Fibroblast of upper back skin (primary cell): ENCODE measurements at regions not wholly inside any gene's neighbourhood (a gene's known extent, or its start where the extent isn't known, plus 50 kb on each side); places are given as distances from the start of the nearest gene placed in this dataset.
"Not testable (repeated sequence)": the region's sequence is repeated elsewhere in the genome, so short reads cannot be mapped to it uniquely, and the experiment has no call there.

Experiments used
- DNase-seq: peaks from one replicate; pipeline ENCODE4 v3.0.0-alpha.2; 2013

DNA sequence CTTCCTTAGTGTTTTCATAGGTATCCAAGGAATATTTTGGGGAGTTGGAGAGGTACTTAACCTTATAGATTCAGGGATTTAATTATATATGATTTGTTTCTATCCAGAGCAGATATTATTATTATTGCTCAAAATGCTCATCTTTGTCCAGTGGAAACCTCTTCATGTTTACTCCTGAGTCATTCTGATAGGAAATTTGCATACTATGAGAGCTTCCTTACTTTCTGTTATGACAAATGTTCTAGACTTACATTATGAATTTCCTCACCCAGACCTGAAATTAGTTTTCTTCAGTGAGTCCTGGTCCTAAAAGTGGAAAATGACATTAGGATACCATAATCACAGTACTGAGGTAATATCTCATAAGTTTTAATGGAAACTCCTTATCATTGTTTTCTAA is 57.5 kb upstream of the PLPPR5 start:
- no peak for DNase-seq

GRCh38 chr1:99069146-99069545 is 64.5 kb upstream of the PLPPR5 start:
- DNase-seq = peak; percentile 0

DNA sequence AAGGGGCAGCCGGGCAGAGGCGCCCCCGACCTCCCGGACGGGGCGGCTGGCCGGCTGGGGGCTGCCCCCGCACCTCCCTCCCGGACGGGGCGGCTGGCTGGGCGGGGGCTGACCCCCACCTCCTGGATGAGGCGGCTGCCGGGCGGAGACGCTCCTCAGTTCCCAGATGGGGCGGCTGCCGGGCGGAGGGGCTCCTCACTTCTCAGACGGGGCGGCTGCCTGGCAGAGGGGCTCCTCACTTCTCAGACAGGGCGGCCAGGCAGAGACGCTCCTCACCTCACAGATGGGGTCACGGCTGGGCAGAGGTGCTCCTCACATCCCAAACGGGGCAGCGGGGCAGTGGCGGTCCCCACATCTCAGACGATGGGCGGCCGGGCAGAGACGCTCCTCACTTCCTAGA is 73.9 kb upstream of the PLPPR5 start:
- DNase-seq = not testable (repeated sequence)

- DNase-seq = no peak
Measured at GRCh38 chr1:99082366-99082765, 77.7 kb upstream of the PLPPR5 start.

- DNase-seq = no peak
Measured at GRCh38 chr1:99083338-99083737, 78.7 kb upstream of the PLPPR5 start.

DNA sequence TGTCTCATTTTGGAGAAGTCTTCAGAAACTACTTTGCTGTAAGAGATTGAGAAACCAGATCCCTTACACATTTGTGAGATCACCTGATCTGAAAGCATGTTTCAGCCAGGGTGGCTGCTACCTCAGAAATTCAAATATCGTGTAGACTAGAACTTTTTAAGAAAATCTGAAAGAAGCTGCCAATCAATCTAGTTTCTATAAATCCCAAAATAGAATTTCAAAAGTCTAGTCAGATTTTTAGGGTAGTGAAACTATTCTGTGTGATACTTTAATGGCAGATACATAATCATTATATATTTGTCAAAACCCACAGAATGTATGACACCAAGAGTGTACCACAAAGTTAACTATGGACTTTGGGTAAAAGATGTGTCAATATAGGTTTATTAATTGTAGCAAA is 79.9 kb upstream of the PLPPR5 start:
- DNase-seq = no peak

- no peak for DNase-seq
Measured at GRCh38 chr1:99086057-99086456, 81.4 kb upstream of the PLPPR5 start.

DNA sequence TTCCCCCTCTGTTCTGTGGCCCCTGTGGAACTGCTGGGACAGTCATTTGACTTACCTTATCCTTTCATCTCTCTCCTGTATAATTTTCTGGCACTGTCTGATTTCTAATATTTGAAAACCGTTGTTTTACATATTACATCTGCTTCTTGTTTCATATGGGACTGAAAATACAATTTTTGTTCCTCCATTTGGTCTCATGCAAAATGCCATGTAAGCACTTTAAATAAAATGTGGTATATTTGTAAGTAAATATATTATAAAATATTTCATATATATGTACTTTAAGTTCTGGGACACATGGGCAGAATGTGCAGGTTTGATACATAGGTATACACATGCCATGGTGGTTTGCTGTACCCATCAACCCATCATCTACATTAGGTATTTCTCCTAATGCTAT is 93.9 kb upstream of the PLPPR5 start:
- DNase-seq = no peak

DNA sequence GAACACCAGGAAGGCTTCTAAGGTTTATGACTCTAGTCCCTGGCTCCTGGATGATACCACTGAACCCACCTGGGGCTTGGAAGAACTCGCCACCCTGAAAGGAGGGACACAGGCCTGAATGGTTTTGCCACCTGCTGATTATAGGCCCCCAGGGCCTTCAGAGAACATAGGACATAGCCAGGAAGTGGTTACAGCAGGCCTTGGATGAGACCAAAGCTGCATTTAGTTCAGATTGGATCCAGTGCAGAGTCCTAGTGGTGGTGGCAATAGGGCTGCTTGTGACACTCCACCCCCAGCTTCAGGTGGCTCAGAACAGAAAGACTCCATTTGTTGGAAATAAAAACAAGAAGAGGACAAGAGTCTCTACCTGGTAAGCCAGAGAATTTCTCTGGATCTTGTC is 101.6 kb upstream of the PLPPR5 start:
- no peak for DNase-seq

DNA sequence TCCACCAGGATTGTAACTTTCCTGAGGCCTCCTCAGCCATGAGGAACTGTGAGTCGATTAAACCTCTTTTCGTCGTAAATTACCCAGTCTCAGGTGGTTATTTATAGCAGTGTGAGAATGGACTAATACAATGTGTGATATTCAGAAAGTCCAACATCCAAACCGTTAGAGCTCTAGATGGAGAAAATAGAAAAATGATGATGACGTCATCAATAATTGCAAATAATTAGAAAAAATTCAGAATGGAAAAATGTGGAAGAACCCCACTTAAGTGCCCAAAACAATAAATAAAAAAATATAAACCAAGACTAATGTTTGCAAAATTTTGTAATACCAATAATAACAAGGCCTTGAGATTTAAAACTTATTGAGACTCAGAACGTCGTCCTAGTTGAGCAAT is 103.0 kb upstream of the PLPPR5 start:
- no peak for DNase-seq

GRCh38 chr1:99110140-99111041 is 105.7 kb upstream of the PLPPR5 start:
- no peak for DNase-seq

DNA sequence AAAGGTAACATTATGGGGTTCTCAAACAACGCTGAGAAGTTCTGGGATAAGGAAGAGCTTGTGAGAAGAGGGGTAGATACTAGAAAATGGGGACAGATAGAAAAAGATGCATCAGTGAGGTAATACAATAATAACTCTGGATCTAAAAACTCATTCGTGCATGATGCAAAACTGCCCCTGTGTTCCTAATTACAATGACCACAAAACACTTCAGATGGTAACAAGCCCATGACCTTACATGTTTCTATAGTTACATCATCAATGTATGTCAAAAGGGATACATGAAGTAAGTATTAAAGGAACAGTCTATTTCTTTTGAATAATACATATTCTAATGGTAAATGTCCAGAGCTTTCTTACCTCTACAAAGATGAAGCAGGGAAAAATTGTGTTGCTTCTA is 110.6 kb upstream of the PLPPR5 start:
- DNase-seq = peak; percentile 4

- peak; percentile 18 for DNase-seq
Measured at GRCh38 chr1:99119188-99119587, 114.5 kb upstream of the PLPPR5 start.

GRCh38 chr1:99122039-99122438 is 117.4 kb upstream of the PLPPR5 start:
- DNase-seq = no peak

DNA sequence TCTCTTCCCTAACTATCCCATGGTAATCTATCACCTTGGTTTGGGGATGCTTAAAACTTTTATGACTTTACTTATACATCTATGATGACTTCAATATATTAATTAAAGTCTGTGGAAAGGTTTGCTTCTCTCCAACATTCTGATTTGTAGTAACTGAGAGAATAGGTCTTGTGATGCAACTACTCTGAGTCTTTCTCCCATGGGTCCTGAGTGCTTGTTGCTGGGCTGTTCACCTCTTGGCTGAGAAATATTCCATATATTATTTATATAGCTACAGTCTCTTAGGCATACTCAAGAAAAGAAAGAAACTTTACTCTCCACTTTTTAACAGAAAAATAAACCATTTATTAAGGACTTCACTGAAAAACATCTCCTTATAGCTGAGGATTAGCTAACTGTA is 119.3 kb upstream of the PLPPR5 start:
- no peak for DNase-seq

GRCh38 chr1:99131546-99131945 is 126.9 kb upstream of the PLPPR5 start:
- no peak for DNase-seq

DNA sequence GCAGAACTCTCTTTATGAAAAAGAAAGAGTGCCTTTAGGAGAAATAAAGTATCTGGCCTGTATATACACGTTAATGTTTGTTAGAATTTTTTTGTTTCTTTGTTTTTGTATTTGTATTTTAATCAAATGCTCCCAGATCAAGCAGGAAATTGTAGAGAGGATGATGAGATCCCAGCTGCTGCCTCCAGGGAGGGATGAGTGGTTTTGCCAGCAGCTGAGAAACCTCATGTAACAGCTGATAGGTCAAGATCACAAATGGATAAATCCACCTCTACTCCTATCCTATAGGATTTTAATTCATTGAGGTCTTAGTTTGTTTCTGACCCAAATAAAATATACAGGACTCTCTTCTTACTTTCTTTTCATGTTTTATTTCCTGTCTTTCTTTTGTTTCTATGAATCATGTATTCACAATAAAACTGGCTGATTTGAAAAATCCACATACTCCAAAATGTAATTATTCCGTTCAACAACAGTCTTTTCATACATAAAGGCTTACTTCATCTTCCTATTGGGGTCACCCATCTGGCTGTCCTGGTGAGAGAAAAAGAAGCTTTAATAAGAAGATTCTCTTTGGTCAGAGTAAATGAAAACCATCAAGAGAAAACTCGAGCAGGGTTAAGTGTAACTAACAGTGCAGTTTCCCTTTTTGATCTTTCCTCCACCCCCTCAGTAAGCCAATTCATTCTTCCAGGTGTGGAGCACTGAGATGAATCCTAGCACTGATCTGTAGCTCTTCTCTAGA is 129.3 kb upstream of the PLPPR5 start:
- no peak for DNase-seq

DNA sequence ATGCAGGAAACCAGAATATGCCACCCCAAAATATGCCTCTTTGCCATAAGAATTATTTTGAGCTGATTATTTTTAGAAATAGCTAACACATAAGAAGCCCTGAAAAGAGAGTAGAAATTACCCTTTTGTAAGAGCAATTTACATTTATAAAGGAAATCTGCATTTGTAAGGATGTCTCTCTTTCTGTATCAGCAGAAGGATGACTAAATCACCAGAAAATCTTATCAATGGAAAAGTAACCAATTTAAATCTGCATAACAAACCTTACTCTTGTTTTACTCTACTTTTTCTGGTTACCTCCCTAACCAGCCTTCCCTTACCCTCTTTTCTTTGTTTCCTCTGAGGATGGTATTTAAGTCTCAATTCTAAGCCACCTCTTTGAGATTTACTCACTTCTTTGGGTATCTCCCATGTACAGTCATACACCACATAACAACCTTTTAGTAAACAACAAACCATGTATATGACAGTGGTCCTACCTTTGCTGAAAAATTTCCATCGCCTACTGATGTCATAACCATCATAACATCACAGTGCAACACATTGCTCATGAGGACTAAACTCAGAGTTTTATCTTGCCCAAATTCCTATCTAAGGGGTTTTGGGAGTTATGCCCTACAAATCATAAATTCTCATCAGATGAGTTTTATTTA is 126.6 kb upstream of the PLPPR4 start:
- no peak for DNase-seq

DNA sequence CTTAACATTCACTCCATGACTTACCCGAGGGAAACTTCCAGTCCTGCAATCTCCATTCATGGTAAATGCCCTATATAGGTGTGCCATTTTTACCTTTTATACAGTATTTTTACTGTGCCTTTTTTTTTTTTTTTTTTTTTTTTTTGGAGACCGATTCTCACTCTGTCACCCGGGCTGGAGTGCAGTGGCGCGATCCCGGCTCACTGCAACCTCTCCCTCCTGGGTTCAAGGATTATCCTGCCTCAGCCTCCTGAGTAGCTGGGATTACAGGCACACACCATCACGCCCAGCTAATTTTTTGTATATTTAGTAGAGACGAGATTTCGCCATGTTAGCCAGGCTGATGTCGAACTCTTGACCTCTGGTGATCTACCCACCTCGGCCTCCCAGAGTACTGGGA is 124.4 kb upstream of the PLPPR4 start:
- no peak for DNase-seq

DNA sequence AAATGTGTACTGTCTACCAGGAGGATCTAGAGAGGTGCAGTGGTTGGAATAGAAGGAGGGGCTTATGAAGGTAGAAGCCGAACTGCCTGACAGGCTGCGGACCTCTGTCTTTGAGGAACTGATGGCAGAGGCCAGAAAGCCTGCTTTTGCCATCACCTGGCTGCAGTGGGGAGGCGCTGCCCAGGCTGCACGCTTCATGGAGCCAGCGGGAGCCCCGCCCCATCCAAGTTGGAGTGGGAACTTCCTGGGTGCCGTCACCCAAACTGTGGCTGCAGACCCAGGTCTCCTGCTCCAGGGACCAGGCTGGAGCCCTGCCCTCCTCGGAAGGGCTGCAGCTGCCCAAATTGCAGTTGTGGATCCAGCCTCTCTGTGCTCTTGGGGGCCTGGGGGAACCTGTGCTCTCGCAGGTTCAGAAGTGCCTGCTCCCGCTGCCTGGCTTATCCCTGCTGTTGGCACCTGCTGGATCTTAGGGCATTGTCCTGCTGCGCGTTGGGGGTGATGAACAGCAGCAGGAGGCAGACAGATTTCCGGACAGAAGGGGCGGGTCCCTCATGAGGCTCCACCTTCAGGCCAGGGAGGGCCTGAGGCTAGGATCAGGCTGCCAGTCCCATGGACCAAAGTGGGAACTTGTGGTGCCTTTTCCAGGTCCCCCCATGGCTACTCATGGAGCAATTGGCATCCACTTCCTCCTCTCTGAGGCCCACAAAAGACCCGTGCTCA is 118.0 kb upstream of the PLPPR4 start:
- DNase-seq = no peak

- DNase-seq = no peak
Measured at GRCh38 chr1:99149952-99150351, 114.3 kb upstream of the PLPPR4 start.

GRCh38 chr1:99152132-99152531 is 112.2 kb upstream of the PLPPR4 start:
- DNase-seq = no peak

- no peak for DNase-seq
Measured at GRCh38 chr1:99163671-99164070, 100.6 kb upstream of the PLPPR4 start.
